ENCODE measurements at regions not wholly inside any gene's neighbourhood (a gene's known extent, or its start where the extent isn't known, plus 50 kb on each side); places are given as distances from the start of the nearest gene placed in this dataset.

DNA sequence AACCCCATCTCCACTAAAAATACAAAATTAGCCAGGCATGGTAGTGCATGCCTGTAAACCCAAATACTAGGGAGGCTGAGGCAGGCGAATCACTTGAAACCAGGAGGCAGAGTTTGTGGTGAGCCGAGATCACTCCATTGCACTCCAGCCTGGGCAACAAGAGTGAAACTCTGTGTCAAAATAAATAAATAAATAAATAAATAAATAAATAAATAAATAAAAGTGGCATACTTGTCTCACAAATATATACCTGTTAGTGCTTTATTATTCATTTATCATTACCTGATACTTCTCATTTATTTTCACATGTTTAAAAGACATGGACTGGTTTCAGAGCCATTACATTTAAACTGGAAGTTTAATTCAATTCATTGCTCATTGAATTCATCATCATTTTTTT lies 491.4 kb upstream of the CDH7 start (continued):
- no peak for TF ChIP-seq BRD9 (IDR thresholded peaks at IDR 0.05; ENCODE audit: low read depth, partially characterized antibody)
- TF ChIP-seq, protein P1, sequence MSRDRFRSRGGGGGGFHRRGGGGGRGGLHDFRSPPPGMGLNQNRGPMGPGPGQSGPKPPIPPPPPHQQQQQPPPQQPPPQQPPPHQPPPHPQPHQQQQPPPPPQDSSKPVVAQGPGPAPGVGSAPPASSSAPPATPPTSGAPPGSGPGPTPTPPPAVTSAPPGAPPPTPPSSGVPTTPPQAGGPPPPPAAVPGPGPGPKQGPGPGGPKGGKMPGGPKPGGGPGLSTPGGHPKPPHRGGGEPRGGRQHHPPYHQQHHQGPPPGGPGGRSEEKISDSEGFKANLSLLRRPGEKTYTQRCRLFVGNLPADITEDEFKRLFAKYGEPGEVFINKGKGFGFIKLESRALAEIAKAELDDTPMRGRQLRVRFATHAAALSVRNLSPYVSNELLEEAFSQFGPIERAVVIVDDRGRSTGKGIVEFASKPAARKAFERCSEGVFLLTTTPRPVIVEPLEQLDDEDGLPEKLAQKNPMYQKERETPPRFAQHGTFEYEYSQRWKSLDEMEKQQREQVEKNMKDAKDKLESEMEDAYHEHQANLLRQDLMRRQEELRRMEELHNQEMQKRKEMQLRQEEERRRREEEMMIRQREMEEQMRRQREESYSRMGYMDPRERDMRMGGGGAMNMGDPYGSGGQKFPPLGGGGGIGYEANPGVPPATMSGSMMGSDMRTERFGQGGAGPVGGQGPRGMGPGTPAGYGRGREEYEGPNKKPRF (IDR thresholded peaks at IDR 0.05; ENCODE audit: low read depth, low read length) = no peak
- no peak for TF ChIP-seq RAD51 (IDR thresholded peaks at IDR 0.05; ENCODE audit: borderline replicate concordance, low read depth)
- no peak for TF ChIP-seq NFE2L1 (tag; IDR thresholded peaks at IDR 0.05; ENCODE audit: borderline replicate concordance, low read depth)
- no peak for TF ChIP-seq ZNF431 (CRISPR knock-in tag; IDR thresholded peaks at IDR 0.05)
- no peak for TF ChIP-seq FOXO4 (CRISPR knock-in tag; IDR thresholded peaks at IDR 0.05)
- no peak for TF ChIP-seq TEAD4 (IDR thresholded peaks at IDR 0.05; ENCODE audit: low read length)
- TF ChIP-seq TEAD4 (CRISPR knock-in tag; IDR thresholded peaks at IDR 0.05; ENCODE audit: borderline replicate concordance) = no peak
- no peak for TF ChIP-seq MAFF (IDR thresholded peaks at IDR 0.05; ENCODE audit: low read length)
- TF ChIP-seq ZNF76 (CRISPR knock-in tag; IDR thresholded peaks at IDR 0.05; ENCODE audit: borderline replicate concordance) = no peak
- TF ChIP-seq RCOR1 (IDR thresholded peaks at IDR 0.05; ENCODE audit: borderline replicate concordance in 1 of 2, low read depth in 2 of 2, low read length in 2 of 2) = no peak
- no peak for TF ChIP-seq BCOR (IDR thresholded peaks at IDR 0.05)
- no peak for TF ChIP-seq USF2 (CRISPR knock-in tag; IDR thresholded peaks at IDR 0.05)

All from K562 (cell line).